ENCODE measurements at regions not wholly inside any gene's neighbourhood (a gene's known extent, or its start where the extent isn't known, plus 50 kb on each side); places are given as distances from the start of the nearest gene placed in this dataset.
A peak's percentile ranks its signal among the peaks of the same experiment; 100 is the strongest.

GRCh38 chr1:172917972-172918371 lies 132.8 kb downstream of the TNFSF18 start:
- no peak overlapping the region for H2AFZ ChIP-seq

GRCh38 chr1:172918478-172918877 lies 132.3 kb downstream of the TNFSF18 start:
- Histone ChIP-seq H3K4me3 (peak overlapping the region; percentile 17; the same call in 1 of the 2 replicates), H3K9me2 (ENCODE audit: insufficient read depth) (no peaks in the 10 kb centered on the region; the same call in none of the 2 replicates), H4K20me1 (ENCODE audit: insufficient read depth) (no peaks in the 10 kb centered on the region), H3K4me2 (ENCODE audit: unreplicated experiment) (peak overlapping the region; percentile 54), H3F3A (ENCODE audit: insufficient read depth) (peaks cover 47% of the 10 kb centered on the region), H3K9me3 (ENCODE audit: low read depth) (no peaks in the 10 kb centered on the region), H3K79me2 (ENCODE audit: insufficient read depth) (no peaks in the 10 kb centered on the region), H3K9ac (peak overlapping the region; percentile 16; the same call in 1 of the 2 replicates), H3K36me3 (ENCODE audit: low read depth) (no peaks in the 10 kb centered on the region), H2AFZ (no peak overlapping the region), H3K27me3 (replicated peaks; ENCODE audit: insufficient read depth) (no peaks in the 10 kb centered on the region), H3K4me1 (ENCODE audit: insufficient read depth) (peaks cover 60% of the 10 kb centered on the region), H3K27ac (peak overlapping the region; percentile 69)
- WGBS, 2 experiments (ENCODE audit: low coverage in 1 of 2, low lambda C conversion rate in 2 of 2, missing lambda C conversion rate in 2 of 2), result 92 to 94% methylated on average over 2 of the region's 2 CpGs
- in situ Hi-C loops (cut with MboI), result no loop called here
- no peak for DNase-seq
- no peak for TF ChIP-seq EZH2phosphoT487 (IDR thresholded peaks at IDR 0.05; ENCODE audit: insufficient read depth, low read depth)
- TF ChIP-seq EZH2 (IDR thresholded peaks at IDR 0.05; ENCODE audit: insufficient read depth, poor library complexity, severe bottlenecking), result no peak

More at GRCh38 chr1:172917972-172918371, 132.8 kb downstream of the TNFSF18 start:
- peaks cover 60% of the 10 kb centered on the region for H3K4me1 ChIP-seq (ENCODE audit: insufficient read depth)
- DNase-seq, result peak; percentile 96
- 0% methylated on average over 2 of the region's 2 CpGs for WGBS, 2 experiments (ENCODE audit: low coverage in 1 of 2, low lambda C conversion rate in 2 of 2, missing lambda C conversion rate in 2 of 2)
- H3K36me3 ChIP-seq (ENCODE audit: low read depth), result no peaks in the 10 kb centered on the region
- TF ChIP-seq EZH2phosphoT487 (IDR thresholded peaks at IDR 0.05; ENCODE audit: insufficient read depth, low read depth) (no peak), EZH2 (IDR thresholded peaks at IDR 0.05; ENCODE audit: insufficient read depth, poor library complexity, severe bottlenecking) (no peak)
- H3K27ac ChIP-seq, result peak overlapping the region; percentile 69
- H3K9me3 ChIP-seq (ENCODE audit: low read depth), result no peaks in the 10 kb centered on the region
- H3K4me3 ChIP-seq, result peak overlapping the region; percentile 17; the same call in 1 of the 2 replicates
- peak overlapping the region; percentile 63 for H3K4me2 ChIP-seq (ENCODE audit: unreplicated experiment)
- H3K9me2 ChIP-seq (ENCODE audit: insufficient read depth), result no peaks in the 10 kb centered on the region; the same call in none of the 2 replicates
- in situ Hi-C loops (cut with MboI), result no loop called here
- peaks cover 47% of the 10 kb centered on the region for H3F3A ChIP-seq (ENCODE audit: insufficient read depth)
- H3K9ac ChIP-seq, result peak overlapping the region; percentile 16; the same call in 1 of the 2 replicates
- H3K27me3 ChIP-seq (replicated peaks; ENCODE audit: insufficient read depth), result no peaks in the 10 kb centered on the region
- no peaks in the 10 kb centered on the region for H4K20me1 ChIP-seq (ENCODE audit: insufficient read depth)
- H3K79me2 ChIP-seq (ENCODE audit: insufficient read depth), result no peaks in the 10 kb centered on the region

GRCh38 chr1:172926070-172926469 lies 124.7 kb downstream of the TNFSF18 start:
- 95 to 100% methylated on average over 2 of the region's 2 CpGs for WGBS, 2 experiments (ENCODE audit: low coverage in 1 of 2, low lambda C conversion rate in 2 of 2, missing lambda C conversion rate in 2 of 2)
- H3K79me2 ChIP-seq (ENCODE audit: insufficient read depth), result no peaks in the 10 kb centered on the region
- no peak overlapping the region for H2AFZ ChIP-seq
- no peak overlapping the region for H3K9ac ChIP-seq
- peaks cover 25% of the 10 kb centered on the region for H3F3A ChIP-seq (ENCODE audit: insufficient read depth)
- no peaks in the 10 kb centered on the region for H3K36me3 ChIP-seq (ENCODE audit: low read depth)
- no peak overlapping the region for H3K27ac ChIP-seq
- H3K27me3 ChIP-seq (replicated peaks; ENCODE audit: insufficient read depth), result no peaks in the 10 kb centered on the region
- no peaks in the 10 kb centered on the region for H4K20me1 ChIP-seq (ENCODE audit: insufficient read depth)
- no peak for DNase-seq
- H3K4me2 ChIP-seq (ENCODE audit: unreplicated experiment), result no peak overlapping the region
- no peak overlapping the region for H3K4me3 ChIP-seq
- no peaks in the 10 kb centered on the region for H3K9me2 ChIP-seq (ENCODE audit: insufficient read depth)
- in situ Hi-C loops (cut with MboI), result no loop called here
- peaks cover 29% of the 10 kb centered on the region for H3K4me1 ChIP-seq (ENCODE audit: insufficient read depth)
- no peak for TF ChIP-seq EZH2 (IDR thresholded peaks at IDR 0.05; ENCODE audit: insufficient read depth, poor library complexity, severe bottlenecking)
- TF ChIP-seq EZH2phosphoT487 (IDR thresholded peaks at IDR 0.05; ENCODE audit: insufficient read depth, low read depth), result no peak
- H3K9me3 ChIP-seq (ENCODE audit: low read depth), result no peaks in the 10 kb centered on the region

- Histone ChIP-seq H3K36me3 (ENCODE audit: low read depth) (no peaks in the 10 kb centered on the region), H4K20me1 (ENCODE audit: insufficient read depth) (no peaks in the 10 kb centered on the region), H3K4me1 (ENCODE audit: insufficient read depth) (peaks cover 32% of the 10 kb centered on the region), H3K79me2 (ENCODE audit: insufficient read depth) (no peaks in the 10 kb centered on the region), H3K9me3 (ENCODE audit: low read depth) (no peaks in the 10 kb centered on the region), H3K27me3 (replicated peaks; ENCODE audit: insufficient read depth) (no peaks in the 10 kb centered on the region), H3K4me2 (ENCODE audit: unreplicated experiment) (peak overlapping the region; percentile 64), H3K9me2 (ENCODE audit: insufficient read depth) (no peaks in the 10 kb centered on the region), H3K9ac (no peak overlapping the region), H3F3A (ENCODE audit: insufficient read depth) (peaks cover 31% of the 10 kb centered on the region), H3K4me3 (no peak overlapping the region), H2AFZ (no peak overlapping the region), H3K27ac (peak overlapping the region; percentile 48)
- 36 to 41% methylated on average over 2 of the region's 2 CpGs for WGBS, 2 experiments (ENCODE audit: low coverage in 1 of 2, low lambda C conversion rate in 2 of 2, missing lambda C conversion rate in 2 of 2)
- in situ Hi-C loops (cut with MboI), result no loop called here
- no peak for TF ChIP-seq EZH2phosphoT487 (IDR thresholded peaks at IDR 0.05; ENCODE audit: insufficient read depth, low read depth)
- TF ChIP-seq EZH2 (IDR thresholded peaks at IDR 0.05; ENCODE audit: insufficient read depth, poor library complexity, severe bottlenecking), result no peak
- peak; percentile 71 for DNase-seq
Measured at GRCh38 chr1:172928412-172928811, 122.3 kb downstream of the TNFSF18 start.

Measured in GM23248 (cell line).